Naive thymus-derived CD4-positive, alpha-beta T cell (primary cell): ENCODE measurements at regions not wholly inside any gene's neighbourhood (a gene's known extent, or its start where the extent isn't known, plus 50 kb on each side); places are given as distances from the start of the nearest gene placed in this dataset.

Source experiments
- ATAC-seq: fragments of 150-1000 bp; cut with Tn5 transposase; 2 replicates; pipeline ENCODE4 v1.10.0; 2021; ENCODE audit warnings: mild to moderate bottlenecking, moderate library complexity
- CTCF ChIA-PET: fragments of 350-600 bp; sonication (Branson Sonifier 250); formaldehyde crosslinking; loops from one replicate; lab custom pipeline; 2021; ENCODE audit warnings: antibody characterized with exemption; lab: Charles Lee
- POLR2A ChIA-PET: fragments of 350-600 bp; sonication (Branson Sonifier 250); formaldehyde crosslinking; loops from one replicate; lab custom pipeline; 2021; ENCODE audit warnings: antibody characterized with exemption, inconsistent platforms; lab: Charles Lee
- DNase-seq, 9 donors: peaks; one replicate each; pipeline versions ENCODE4 v3.0.0 to v3.0.0-alpha.2; 2020 to 2022; ENCODE audit warnings: mixed read lengths in 1 of 9
- H3K27ac ChIP-seq: one replicate; pipeline ENCODE4 v1.7.0; 2013; ENCODE audit warnings: mild to moderate bottlenecking, low read depth, low read length, moderate library complexity
- H3K27me3 ChIP-seq, 2 donors: one replicate each; pipeline ENCODE4 v1.7.0; 2013; ENCODE audit warnings: low read length in 2 of 2, mild to moderate bottlenecking in 2 of 2, moderate library complexity in 2 of 2; ENCODE audit not compliant: control insufficient read depth in 2 of 2, insufficient read depth in 2 of 2
- H3K36me3 ChIP-seq, 3 experiments: 1 replicate in 2 of 3; 2 replicates in 1 of 3; pipeline ENCODE4 v1.7.0; 2013; ENCODE audit warnings: low read length in 3 of 3, mild to moderate bottlenecking in 3 of 3, moderate library complexity in 1 of 3; ENCODE audit not compliant: insufficient read depth in 3 of 3, control insufficient read depth in 2 of 3
- H3K4me1 ChIP-seq, 2 donors: one replicate each; pipeline ENCODE4 v1.7.0; 2013; ENCODE audit warnings: low read length in 2 of 2, mild to moderate bottlenecking in 2 of 2, moderate library complexity in 1 of 2; ENCODE audit not compliant: control insufficient read depth in 2 of 2, insufficient read depth in 2 of 2
- H3K4me3 ChIP-seq: 2 replicates; pipeline ENCODE4 v1.7.0; 2013; ENCODE audit warnings: mild to moderate bottlenecking, low read length
- H3K9me3 ChIP-seq, 3 experiments: 1 replicate in 2 of 3; 2 replicates in 1 of 3; pipeline ENCODE4 v1.7.0; 2013; ENCODE audit warnings: low read length in 3 of 3; ENCODE audit not compliant: control insufficient read depth in 2 of 3
- H3K27ac Mint-ChIP-seq, 9 donors: one replicate each; pipeline ENCODE4 v1.8.0; 2020 to 2022; ENCODE audit warnings: mixed read lengths in 9 of 9, mild to moderate bottlenecking in 8 of 9, moderate library complexity in 5 of 9, inconsistent platforms in 2 of 9
- H3K27me3 Mint-ChIP-seq, 5 donors: one replicate each; pipeline ENCODE4 v1.8.0; 2021 to 2022; ENCODE audit warnings: mixed read lengths in 5 of 5, mild to moderate bottlenecking in 1 of 5
- H3K36me3 Mint-ChIP-seq, 5 donors: one replicate each; pipeline ENCODE4 v1.8.0; 2020 to 2022; ENCODE audit warnings: mixed read lengths in 5 of 5, mild to moderate bottlenecking in 3 of 5, inconsistent platforms in 1 of 5
- H3K4me1 Mint-ChIP-seq, 7 donors: one replicate each; pipeline ENCODE4 v1.8.0; 2020 to 2022; ENCODE audit warnings: mixed read lengths in 7 of 7, mild to moderate bottlenecking in 3 of 7, inconsistent platforms in 1 of 7
- H3K4me3 Mint-ChIP-seq, 10 donors: one replicate each; pipeline ENCODE4 v1.8.0; 2020 to 2022; ENCODE audit warnings: mild to moderate bottlenecking in 10 of 10, mixed read lengths in 10 of 10, moderate library complexity in 6 of 10, inconsistent platforms in 2 of 10
- H3K9me3 Mint-ChIP-seq, 11 donors: one replicate each; pipeline ENCODE4 v1.8.0; 2020 to 2022; ENCODE audit warnings: mixed read lengths in 11 of 11, mild to moderate bottlenecking in 4 of 11, inconsistent platforms in 1 of 11, moderate library complexity in 1 of 11
- intact Hi-C, 2 donors: fragments of 100-400 bp; cut with micrococcal nuclease; formaldehyde crosslinking; loops; one replicate each; pipeline ENCODE4 v1.15.1; 2023

- Histone ChIP-seq H3K27ac (no peak overlapping the region), H3K4me1 (no peaks in the 10 kb centered on the region), H3K36me3 (no peaks in the 10 kb centered on the region), H3K27me3 (no peaks in the 10 kb centered on the region), H3K9me3 (no peaks in the 10 kb centered on the region), H3K4me3 (no peak overlapping the region)
- Mint-ChIP-seq H3K27me3 (peaks cover 0 to 6% (median 0%) of the 10 kb centered on the region in 5 donors), H3K9me3 (peaks cover 0 to 13% (median 0%) of the 10 kb centered on the region in 11 donors), H3K27ac (no peak overlapping the region), H3K4me3 (no peak overlapping the region), H3K4me1 (no peaks in the 10 kb centered on the region), H3K36me3 (no peaks in the 10 kb centered on the region)
- intact Hi-C loops, result no loop called here
- ChIA-PET CTCF (no interaction called here), POLR2A (no interaction called here)
- no peak for ATAC-seq
- no peak for DNase-seq
These were observed 102.0 kb upstream of the LRATD1 start for GRCh38 chr2:14530506-14530905.

GRCh38 chr2:14533131-14533757, 99.3 kb upstream of the LRATD1 start:
- Histone ChIP-seq H3K36me3 (no peaks in the 10 kb centered on the region), H3K27me3 (no peaks in the 10 kb centered on the region), H3K27ac (no peak overlapping the region), H3K9me3 (no peaks in the 10 kb centered on the region), H3K4me3 (no peak overlapping the region), H3K4me1 (no peaks in the 10 kb centered on the region)
- ChIA-PET POLR2A (no interaction called here), CTCF (no interaction called here)
- Mint-ChIP-seq H3K4me3 (no peak overlapping the region), H3K27me3 (peaks cover 0 to 6% (median 0%) of the 10 kb centered on the region in 5 donors), H3K4me1 (no peaks in the 10 kb centered on the region), H3K27ac (no peak overlapping the region), H3K9me3 (peaks cover 0 to 9% (median 2%) of the 10 kb centered on the region in 11 donors), H3K36me3 (no peaks in the 10 kb centered on the region)
- no peak for ATAC-seq
- intact Hi-C loops, result no loop called here
- DNase-seq, result no peak

GRCh38 chr2:14535156-14535555, 97.4 kb upstream of the LRATD1 start:
- Histone ChIP-seq H3K4me1 (no peaks in the 10 kb centered on the region), H3K27ac (no peak overlapping the region), H3K27me3 (no peaks in the 10 kb centered on the region), H3K9me3 (no peaks in the 10 kb centered on the region), H3K36me3 (no peaks in the 10 kb centered on the region), H3K4me3 (no peak overlapping the region)
- Mint-ChIP-seq H3K9me3 (peaks cover 0 to 10% (median 2%) of the 10 kb centered on the region in 11 donors), H3K36me3 (no peaks in the 10 kb centered on the region), H3K27me3 (peaks cover 0 to 6% (median 0%) of the 10 kb centered on the region in 5 donors), H3K27ac (no peak overlapping the region), H3K4me1 (no peaks in the 10 kb centered on the region), H3K4me3 (no peak overlapping the region)
- ChIA-PET POLR2A (no interaction called here), CTCF (no interaction called here)
- no peak for DNase-seq
- intact Hi-C loops, result no loop called here
- ATAC-seq, result no peak

- ATAC-seq, result no peak
- no peaks in the 10 kb centered on the region for H3K27me3 ChIP-seq
- H3K4me1 ChIP-seq, result no peaks in the 10 kb centered on the region
- H3K36me3 ChIP-seq, result no peaks in the 10 kb centered on the region
- Mint-ChIP-seq H3K9me3 (peaks cover 0 to 11% (median 2%) of the 10 kb centered on the region in 11 donors), H3K36me3 (no peaks in the 10 kb centered on the region), H3K4me1 (no peaks in the 10 kb centered on the region), H3K4me3 (no peak overlapping the region), H3K27me3 (peaks cover 0 to 6% (median 0%) of the 10 kb centered on the region in 5 donors), H3K27ac (no peak overlapping the region)
- POLR2A ChIA-PET, result no interaction called here
- CTCF ChIA-PET, result no interaction called here
- H3K9me3 ChIP-seq, result no peaks in the 10 kb centered on the region
- no peak overlapping the region for H3K27ac ChIP-seq
- DNase-seq, result no peak
- no peak overlapping the region for H3K4me3 ChIP-seq
- intact Hi-C loops, result no loop called here
These were observed 95.5 kb upstream of the LRATD1 start for GRCh38 chr2:14536976-14537375.

GRCh38 chr2:14540015-14540414, 92.5 kb upstream of the LRATD1 start:
- Histone ChIP-seq H3K4me1 (no peaks in the 10 kb centered on the region), H3K36me3 (no peaks in the 10 kb centered on the region), H3K4me3 (no peak overlapping the region), H3K9me3 (no peaks in the 10 kb centered on the region), H3K27ac (no peak overlapping the region), H3K27me3 (no peaks in the 10 kb centered on the region)
- no peak for ATAC-seq
- POLR2A ChIA-PET, result no interaction called here
- Mint-ChIP-seq H3K4me1 (no peaks in the 10 kb centered on the region), H3K27ac (no peak overlapping the region), H3K27me3 (no peaks in the 10 kb centered on the region), H3K4me3 (no peak overlapping the region), H3K9me3 (peaks cover 0 to 20% (median 5%) of the 10 kb centered on the region in 11 donors), H3K36me3 (no peaks in the 10 kb centered on the region)
- DNase-seq, result no peak
- intact Hi-C loops, result no loop called here
- CTCF ChIA-PET, result no interaction called here

GRCh38 chr2:14543284-14543683, 89.2 kb upstream of the LRATD1 start:
- no peak overlapping the region for H3K4me3 Mint-ChIP-seq
- H3K36me3 Mint-ChIP-seq, result no peaks in the 10 kb centered on the region

GRCh38 chr2:14544247-14544646, 88.3 kb upstream of the LRATD1 start:
- H3K9me3 ChIP-seq, result no peaks in the 10 kb centered on the region
- CTCF ChIA-PET, result no interaction called here
- H3K9me3 Mint-ChIP-seq, result peaks cover 0 to 20% (median 3%) of the 10 kb centered on the region in 11 donors
- ATAC-seq (no peak), DNase-seq (no peak)
- no peaks in the 10 kb centered on the region for H3K27me3 ChIP-seq
- H3K27ac Mint-ChIP-seq, result no peak overlapping the region
- intact Hi-C loops, result no loop called here
- H3K4me1 Mint-ChIP-seq, result no peaks in the 10 kb centered on the region
- no peaks in the 10 kb centered on the region for H3K4me1 ChIP-seq
- no peaks in the 10 kb centered on the region for H3K27me3 Mint-ChIP-seq
- no peak overlapping the region for H3K4me3 Mint-ChIP-seq
- no peaks in the 10 kb centered on the region for H3K36me3 Mint-ChIP-seq
- H3K4me3 ChIP-seq, result no peak overlapping the region
- H3K27ac ChIP-seq, result no peak overlapping the region
- POLR2A ChIA-PET, result no interaction called here
- no peaks in the 10 kb centered on the region for H3K36me3 ChIP-seq

More at GRCh38 chr2:14543284-14543683, 89.2 kb upstream of the LRATD1 start:
- Mint-ChIP-seq H3K9me3 (peaks cover 0 to 20% (median 3%) of the 10 kb centered on the region in 11 donors), H3K27ac (no peak overlapping the region), H3K4me1 (no peaks in the 10 kb centered on the region), H3K27me3 (no peaks in the 10 kb centered on the region)
- Histone ChIP-seq H3K36me3 (no peaks in the 10 kb centered on the region), H3K27me3 (no peaks in the 10 kb centered on the region), H3K27ac (no peak overlapping the region), H3K4me3 (no peak overlapping the region), H3K9me3 (no peaks in the 10 kb centered on the region), H3K4me1 (no peaks in the 10 kb centered on the region)
- DNase-seq (no peak), ATAC-seq (no peak)
- intact Hi-C loops, result no loop called here
- ChIA-PET CTCF (no interaction called here), POLR2A (no interaction called here)
